DOHH2 (cell line): ENCODE measurements at regions not wholly inside any gene's neighbourhood (a gene's known extent, or its start where the extent isn't known, plus 50 kb on each side); places are given as distances from the start of the nearest gene placed in this dataset.

ENCODE experiments used
- CTCF ChIP-seq: fragments of 200-600 bp; sonication (generic); IDR thresholded peaks from one replicate; pipeline ENCODE4 v1.5.1; 2014; ENCODE audit warnings: antibody characterized with exemption, mild to moderate bottlenecking, low read depth, low read length; ENCODE audit not compliant: poor library complexity, severe bottlenecking
- EZH2phosphoT487 ChIP-seq: fragments of 200-600 bp; sonication (generic); IDR thresholded peaks from 2 replicates; pipeline ENCODE4 v1.6.1; 2017; ENCODE audit warnings: borderline replicate concordance, mild to moderate bottlenecking, antibody characterized with exemption, low read length, moderate library complexity, mixed read lengths

DNA sequence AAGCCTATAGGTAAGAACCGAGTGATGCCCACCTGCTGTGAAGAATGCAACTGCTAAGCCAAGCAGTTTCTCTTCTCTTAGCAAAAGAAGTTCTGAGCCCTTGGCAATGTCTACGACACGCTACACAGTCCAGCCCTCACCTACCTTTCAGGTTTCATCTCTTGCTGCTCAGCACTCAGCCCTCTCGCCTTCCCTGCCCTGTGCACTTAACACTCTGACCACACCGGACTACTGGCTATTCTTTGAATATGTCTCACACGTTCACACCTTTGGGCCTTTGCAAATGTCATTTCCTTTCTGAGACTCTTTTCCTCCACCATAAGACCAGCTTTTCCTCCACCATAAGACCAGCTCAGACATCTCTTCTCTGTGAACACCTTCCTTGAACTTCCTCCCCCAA, 67.0 kb upstream of the ITGB1 start:
- TF ChIP-seq CTCF (no peak), EZH2phosphoT487 (no peak)
